ENCODE measurements at regions not wholly inside any gene's neighbourhood (a gene's known extent, or its start where the extent isn't known, plus 50 kb on each side); places are given as distances from the start of the nearest gene placed in this dataset.
A peak's percentile ranks its signal among the peaks of the same experiment; 100 is the strongest.

GRCh38 chr10:78401624-78402367 lies 368.1 kb downstream of the RPS24 start:
- DNase-seq: no peak

- DNase-seq: no peak
These were observed 368.9 kb downstream of the RPS24 start for GRCh38 chr10:78402591-78402990.

- no peak for DNase-seq
These were observed 370.1 kb downstream of the RPS24 start for GRCh38 chr10:78403781-78404180.

- no peak for DNase-seq
These were observed 370.6 kb downstream of the RPS24 start for GRCh38 chr10:78404296-78404695.

GRCh38 chr10:78405231-78405630 lies 371.6 kb downstream of the RPS24 start:
- no peak for DNase-seq

- DNase-seq: no peak
These were observed 372.1 kb downstream of the RPS24 start for GRCh38 chr10:78405736-78406135.

GRCh38 chr10:78406648-78407008 lies 373.0 kb downstream of the RPS24 start:
- no peak for DNase-seq

GRCh38 chr10:78407009-78407711 lies 373.5 kb downstream of the RPS24 start:
- peak; percentile 71 for DNase-seq

GRCh38 chr10:78407966-78408365 lies 374.3 kb downstream of the RPS24 start:
- DNase-seq: no peak

GRCh38 chr10:78408671-78409472 lies 375.2 kb downstream of the RPS24 start:
- DNase-seq: no peak

- no peak for DNase-seq
These were observed 376.6 kb downstream of the RPS24 start for GRCh38 chr10:78410046-78410965.

- DNase-seq: no peak
These were observed 378.1 kb downstream of the RPS24 start for GRCh38 chr10:78411716-78412115.

- no peak for DNase-seq
These were observed 378.9 kb downstream of the RPS24 start for GRCh38 chr10:78412605-78413004.

- DNase-seq: no peak
These were observed 379.7 kb downstream of the RPS24 start for GRCh38 chr10:78413076-78414055.

GRCh38 chr10:78414380-78414779 lies 380.7 kb downstream of the RPS24 start:
- DNase-seq: no peak

GRCh38 chr10:78415111-78415510 lies 381.4 kb downstream of the RPS24 start:
- no peak for DNase-seq

GRCh38 chr10:78416031-78417011 lies 382.7 kb downstream of the RPS24 start:
- DNase-seq: no peak

- DNase-seq: no peak
These were observed 384.0 kb downstream of the RPS24 start for GRCh38 chr10:78417425-78418370.
